ENCODE measurements at regions not wholly inside any gene's neighbourhood (a gene's known extent, or its start where the extent isn't known, plus 50 kb on each side); places are given as distances from the start of the nearest gene placed in this dataset.

DNA sequence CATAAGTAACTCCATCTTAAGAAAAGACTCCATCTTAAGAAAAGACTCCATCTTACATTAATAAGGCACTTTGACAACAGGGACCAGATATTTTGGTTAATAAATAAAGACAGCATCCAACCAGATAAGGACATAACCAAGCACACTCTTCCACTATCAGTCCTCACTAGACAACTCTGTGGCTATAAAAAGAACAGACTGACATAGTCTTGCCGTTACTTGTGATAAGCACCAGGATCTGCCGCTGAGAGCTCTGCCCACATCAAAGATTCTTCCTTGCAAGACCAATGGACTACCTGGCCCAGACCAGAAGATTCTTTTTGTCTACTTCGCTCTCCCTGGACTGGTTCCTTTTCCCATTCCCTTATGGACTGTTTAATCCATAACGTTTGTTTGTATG, 667.4 kb downstream of the NYAP2 start:
- TF ChIP-seq, protein P1, sequence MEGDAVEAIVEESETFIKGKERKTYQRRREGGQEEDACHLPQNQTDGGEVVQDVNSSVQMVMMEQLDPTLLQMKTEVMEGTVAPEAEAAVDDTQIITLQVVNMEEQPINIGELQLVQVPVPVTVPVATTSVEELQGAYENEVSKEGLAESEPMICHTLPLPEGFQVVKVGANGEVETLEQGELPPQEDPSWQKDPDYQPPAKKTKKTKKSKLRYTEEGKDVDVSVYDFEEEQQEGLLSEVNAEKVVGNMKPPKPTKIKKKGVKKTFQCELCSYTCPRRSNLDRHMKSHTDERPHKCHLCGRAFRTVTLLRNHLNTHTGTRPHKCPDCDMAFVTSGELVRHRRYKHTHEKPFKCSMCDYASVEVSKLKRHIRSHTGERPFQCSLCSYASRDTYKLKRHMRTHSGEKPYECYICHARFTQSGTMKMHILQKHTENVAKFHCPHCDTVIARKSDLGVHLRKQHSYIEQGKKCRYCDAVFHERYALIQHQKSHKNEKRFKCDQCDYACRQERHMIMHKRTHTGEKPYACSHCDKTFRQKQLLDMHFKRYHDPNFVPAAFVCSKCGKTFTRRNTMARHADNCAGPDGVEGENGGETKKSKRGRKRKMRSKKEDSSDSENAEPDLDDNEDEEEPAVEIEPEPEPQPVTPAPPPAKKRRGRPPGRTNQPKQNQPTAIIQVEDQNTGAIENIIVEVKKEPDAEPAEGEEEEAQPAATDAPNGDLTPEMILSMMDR (IDR thresholded peaks at IDR 0.05) = no peak
- TF ChIP-seq POLR2A (IDR thresholded peaks at IDR 0.05) = no peak
